Kidney (tissue), 13 donors: ENCODE measurements at regions not wholly inside any gene's neighbourhood (a gene's known extent, or its start where the extent isn't known, plus 50 kb on each side); places are given as distances from the start of the nearest gene placed in this dataset.

Experiments
- DNase-seq, 5 donors: peaks; one replicate each; pipeline ENCODE4 v3.0.0-alpha.2; 2013 to 2020
- FAIRE-seq: peaks from 2 replicates; lab custom pipeline; 2012; peaks lifted over from hg19 to GRCh38; lab: Jason Lieb, UNC
- H3K27ac ChIP-seq, 2 donors: one replicate each; pipeline ENCODE4 v1.7.0; 2013; ENCODE audit warnings: low read depth in 2 of 2, low read length in 2 of 2, inconsistent platforms in 1 of 2
- H3K27me3 ChIP-seq: one replicate; pipeline ENCODE4 v1.7.1; 2013; ENCODE audit warnings: low read length, inconsistent platforms; ENCODE audit not compliant: control insufficient read depth, insufficient read depth
- H3K36me3 ChIP-seq, 3 donors: one replicate each; pipeline versions ENCODE4 v1.7.0 to v1.7.1; 2013; ENCODE audit warnings: low read length in 3 of 3, control low read depth in 1 of 3, inconsistent platforms in 1 of 3; ENCODE audit not compliant: insufficient read depth in 3 of 3, control insufficient read depth in 2 of 3
- H3K4me1 ChIP-seq, 3 donors: one replicate each; pipeline versions ENCODE4 v1.7.0 to v1.7.1; 2013; ENCODE audit warnings: low read length in 3 of 3, inconsistent platforms in 1 of 3, low read depth in 1 of 3; ENCODE audit not compliant: control insufficient read depth in 2 of 3, insufficient read depth in 2 of 3
- H3K4me3 ChIP-seq, 3 donors: one replicate each; pipeline versions ENCODE4 v1.7.0 to v1.8.1; 2013; ENCODE audit warnings: low read length in 3 of 3, control low read depth in 1 of 3, inconsistent platforms in 1 of 3
- H3K9ac ChIP-seq, 3 donors: one replicate each; pipeline versions ENCODE4 v1.7.0 to v1.7.1; 2013; ENCODE audit warnings: low read length in 3 of 3, control low read depth in 1 of 3, inconsistent platforms in 1 of 3
- H3K9me3 ChIP-seq, 3 donors: one replicate each; pipeline versions ENCODE4 v1.7.0 to v1.7.1; 2013; ENCODE audit warnings: low read length in 3 of 3, control low read depth in 1 of 3, inconsistent platforms in 1 of 3; ENCODE audit not compliant: control insufficient read depth in 2 of 3, insufficient read depth in 1 of 3
- CTCF ChIP-seq: IDR thresholded peaks from 3 replicates; pipeline ENCODE4 v1.5.1; 2012; ENCODE audit warnings: mild to moderate bottlenecking, moderate library complexity, borderline replicate concordance; ENCODE audit not compliant: insufficient read depth; ENCODE audit errors: extremely low read depth
- intact Hi-C: fragments of 100-400 bp; cut with DNase I; formaldehyde crosslinking; loops from one replicate; pipeline ENCODE4 v1.11.1; 2022
- donor health status: control.
- donor health status: control.
- donor health status: control.
- donor health status: control.
- donor health status: control.
- donor health status: DM: yes; HTN: yes; CAD: no.
- donor health status: Normal renal cell carcinoma (clear cell type).

DNA sequence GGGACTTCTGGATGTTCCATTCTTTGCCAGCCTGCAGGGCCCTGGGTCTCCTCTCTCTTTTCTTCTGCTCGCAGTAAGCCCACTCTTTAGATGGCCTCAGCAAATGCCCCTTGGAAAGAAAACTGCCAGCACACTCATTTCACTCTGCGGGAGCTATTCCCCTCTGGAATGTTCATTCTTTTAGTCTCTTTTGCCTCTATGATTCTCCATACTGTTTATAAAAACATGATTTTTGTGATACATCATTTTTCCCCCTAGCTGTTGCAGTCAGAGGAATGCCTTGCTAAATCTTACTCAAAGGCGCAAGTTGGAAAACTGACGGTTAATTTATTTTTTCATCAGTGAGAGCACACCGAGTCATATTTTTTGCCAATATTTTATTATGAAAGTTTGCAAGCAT is 184.9 kb downstream of the SNX19 start:
- DNase-seq (no peak), FAIRE-seq (no peak)
- Histone ChIP-seq H3K9me3 (peaks cover 0 to 9% (median 0%) of the 10 kb centered on the region in 3 donors), H3K27me3 (no peaks in the 10 kb centered on the region), H3K27ac (no peak overlapping the region), H3K36me3 (no peaks in the 10 kb centered on the region), H3K9ac (no peak overlapping the region), H3K4me1 (peaks cover 0 to 3% (median 0%) of the 10 kb centered on the region in 3 donors), H3K4me3 (no peak overlapping the region)
- intact Hi-C loops, result no loop called here
- no peak for TF ChIP-seq CTCF

DNA sequence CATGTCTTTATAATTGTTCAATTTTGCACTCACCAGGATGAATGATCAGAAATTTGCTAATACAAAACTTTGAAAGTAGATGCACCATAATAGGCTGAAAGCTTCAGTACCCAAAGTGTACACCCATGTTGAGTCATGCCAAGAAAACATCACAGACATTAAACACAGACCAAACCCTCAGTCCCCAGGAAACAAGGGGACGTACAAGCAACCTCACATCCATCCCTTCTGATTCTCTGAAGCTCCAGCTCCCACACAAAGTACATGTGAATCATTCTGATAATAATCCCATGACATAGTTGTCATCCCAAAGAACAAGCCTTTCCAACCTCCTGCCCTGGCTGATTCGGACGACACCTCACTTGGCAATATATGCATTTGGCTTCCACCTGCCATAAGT is 183.8 kb downstream of the SNX19 start:
- FAIRE-seq (no peak), DNase-seq (no peak)
- H3K9me3 ChIP-seq, result peaks cover 0 to 9% (median 0%) of the 10 kb centered on the region in 3 donors
- no peaks in the 10 kb centered on the region for H3K36me3 ChIP-seq
- no peaks in the 10 kb centered on the region for H3K27me3 ChIP-seq
- H3K9ac ChIP-seq, result no peak overlapping the region
- TF ChIP-seq CTCF, result no peak
- H3K27ac ChIP-seq, result no peak overlapping the region
- intact Hi-C loops, result no loop called here
- H3K4me1 ChIP-seq, result peaks cover 0 to 3% (median 0%) of the 10 kb centered on the region in 3 donors
- H3K4me3 ChIP-seq, result no peak overlapping the region

DNA sequence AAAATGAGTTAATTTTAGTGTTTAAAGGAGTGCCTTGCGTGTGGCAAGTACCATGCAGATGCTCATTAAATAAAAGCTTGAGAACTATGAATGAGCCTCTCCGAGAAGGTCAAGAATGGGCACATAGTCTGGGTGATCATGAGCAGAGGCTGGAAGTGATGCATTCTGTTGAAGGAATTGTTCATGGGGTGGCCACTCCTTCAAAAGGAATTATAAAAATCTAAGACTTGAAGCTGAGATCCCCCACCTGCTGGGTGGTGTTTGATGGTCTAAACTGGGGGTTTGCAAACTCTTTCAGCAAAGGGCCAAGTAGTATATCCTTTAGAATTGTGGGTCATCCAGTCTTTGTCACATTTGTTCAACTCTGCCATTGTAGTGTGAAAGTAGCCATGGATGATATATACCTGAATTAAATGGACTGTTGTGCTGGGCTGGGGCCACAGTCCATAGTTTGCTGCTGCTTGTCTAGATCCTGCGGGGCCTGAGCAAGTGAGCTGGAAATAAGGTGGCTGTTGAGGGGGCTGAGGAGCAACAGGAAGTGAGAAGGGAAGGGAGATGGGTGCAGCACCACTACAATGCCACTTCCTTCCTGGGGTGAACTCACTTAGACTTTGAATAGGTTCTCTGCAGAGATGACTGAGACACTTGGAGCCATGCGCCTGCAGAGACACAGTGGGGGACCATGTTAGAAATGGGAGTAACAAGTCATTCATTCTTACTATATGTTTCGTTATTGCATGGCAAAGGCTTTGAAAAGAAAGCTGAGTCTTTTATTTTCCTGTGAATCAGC is 179.0 kb downstream of the SNX19 start:
- no peak for FAIRE-seq
- intact Hi-C loops, result no loop called here

More for the DNA sequence above, 179.0 kb downstream of the SNX19 start:
- no peak for TF ChIP-seq CTCF
- Histone ChIP-seq H3K9me3 (peaks cover 0 to 6% (median 2%) of the 10 kb centered on the region in 3 donors), H3K4me3 (no peak overlapping the region), H3K9ac (no peak overlapping the region), H3K27me3 (no peaks in the 10 kb centered on the region), H3K36me3 (no peaks in the 10 kb centered on the region), H3K27ac (no peak overlapping the region), H3K4me1 (peaks cover 0 to 7% (median 4%) of the 10 kb centered on the region in 3 donors)
- DNase-seq, result no peak
